ENCODE measurements at regions not wholly inside any gene's neighbourhood (a gene's known extent, or its start where the extent isn't known, plus 50 kb on each side); places are given as distances from the start of the nearest gene placed in this dataset.

GRCh38 chr6:96450770-96451130 is 70.9 kb upstream of the UFL1 start:
- no peak overlapping the region for H3K27ac ChIP-seq

GRCh38 chr6:96458771-96459170 is 62.8 kb upstream of the UFL1 start:
- Histone ChIP-seq H3K4me1 (ENCODE audit: insufficient read depth) (no peaks in the 10 kb centered on the region), H3K9me3 (no peaks in the 10 kb centered on the region), H3K27ac (no peak overlapping the region), H3K27me3 (no peaks in the 10 kb centered on the region), H3K36me3 (no peaks in the 10 kb centered on the region), H3K4me3 (no peak overlapping the region)
- intact Hi-C loops (cut with DNase I), result no loop called here
- no peak for TF ChIP-seq EP300 (IDR thresholded peaks at IDR 0.05)
- DNase-seq, result no peak
- WGBS, 3 donors, result 33 to 46% (median 36%) methylated on average over 4 of the region's 4 CpGs

More at GRCh38 chr6:96450770-96451130, 70.9 kb upstream of the UFL1 start:
- no peaks in the 10 kb centered on the region for H3K9me3 ChIP-seq
- TF ChIP-seq POLR2A (IDR thresholded peaks at IDR 0.05) (no peak), CTCF (IDR thresholded peaks at IDR 0.05) (no peak), EP300 (IDR thresholded peaks at IDR 0.05) (no peak)
- H3K36me3 ChIP-seq, result no peaks in the 10 kb centered on the region
- no peaks in the 10 kb centered on the region for H3K27me3 ChIP-seq
- no peak overlapping the region for H3K4me3 ChIP-seq
- intact Hi-C loops (cut with DNase I), result no loop called here
- no peak for DNase-seq
- no peaks in the 10 kb centered on the region for H3K4me1 ChIP-seq (ENCODE audit: insufficient read depth)

GRCh38 chr6:96460052-96460700 is 61.4 kb upstream of the UFL1 start:
- H3K27ac ChIP-seq, result no peak overlapping the region
- no peaks in the 10 kb centered on the region for H3K27me3 ChIP-seq
- WGBS, 3 donors, result 93 to 95% (median 94%) methylated on average over 6 of the region's 6 CpGs
- TF ChIP-seq POLR2A (IDR thresholded peaks at IDR 0.05), result no peak
- TF ChIP-seq EP300 (IDR thresholded peaks at IDR 0.05), result no peak
- TF ChIP-seq CTCF (IDR thresholded peaks at IDR 0.05), result no peak
- H3K4me1 ChIP-seq (ENCODE audit: insufficient read depth), result no peaks in the 10 kb centered on the region
- H3K4me3 ChIP-seq, result no peak overlapping the region
- no peak for DNase-seq
- no peaks in the 10 kb centered on the region for H3K36me3 ChIP-seq
- intact Hi-C loops (cut with DNase I), result no loop called here
- no peaks in the 10 kb centered on the region for H3K9me3 ChIP-seq

- 72 to 78% (median 75%) methylated on average over 3 of the region's 3 CpGs for WGBS, 3 donors
- TF ChIP-seq POLR2A (IDR thresholded peaks at IDR 0.05) (no peak), CTCF (IDR thresholded peaks at IDR 0.05) (no peak), EP300 (IDR thresholded peaks at IDR 0.05) (no peak)
- intact Hi-C loops (cut with DNase I), result no loop called here
- DNase-seq, result no peak
- Histone ChIP-seq H3K36me3 (no peaks in the 10 kb centered on the region), H3K4me3 (no peak overlapping the region), H3K27me3 (no peaks in the 10 kb centered on the region), H3K4me1 (ENCODE audit: insufficient read depth) (no peaks in the 10 kb centered on the region), H3K9me3 (no peaks in the 10 kb centered on the region), H3K27ac (no peak overlapping the region)
These were observed 56.2 kb upstream of the UFL1 start for GRCh38 chr6:96465321-96465903.

GRCh38 chr6:96466147-96466863 is 55.3 kb upstream of the UFL1 start:
- Histone ChIP-seq H3K27ac (no peak overlapping the region), H3K36me3 (no peaks in the 10 kb centered on the region), H3K27me3 (no peaks in the 10 kb centered on the region), H3K4me3 (no peak overlapping the region), H3K9me3 (no peaks in the 10 kb centered on the region), H3K4me1 (ENCODE audit: insufficient read depth) (no peaks in the 10 kb centered on the region)
- no peak for DNase-seq
- intact Hi-C loops (cut with DNase I), result no loop called here
- WGBS, 3 donors, result 28 to 40% (median 38%) methylated on average over 2 of the region's 2 CpGs
- TF ChIP-seq CTCF (IDR thresholded peaks at IDR 0.05), result no peak
